GM21528 (cell line): ENCODE measurements at regions not wholly inside any gene's neighbourhood (a gene's known extent, or its start where the extent isn't known, plus 50 kb on each side); places are given as distances from the start of the nearest gene placed in this dataset.

Source experiments
- ATAC-seq: cut with Tn5 transposase; IDR thresholded peaks from one replicate; pipeline ENCODE4 v1.9.1; 2021; ENCODE audit warnings: mild to moderate bottlenecking, moderate library complexity; ENCODE audit not compliant: unreplicated experiment, low FRiP score

- ATAC-seq: no peak
Measured at GRCh38 chr13:61728471-61728870, 312.8 kb upstream of the PCDH20 start.

DNA sequence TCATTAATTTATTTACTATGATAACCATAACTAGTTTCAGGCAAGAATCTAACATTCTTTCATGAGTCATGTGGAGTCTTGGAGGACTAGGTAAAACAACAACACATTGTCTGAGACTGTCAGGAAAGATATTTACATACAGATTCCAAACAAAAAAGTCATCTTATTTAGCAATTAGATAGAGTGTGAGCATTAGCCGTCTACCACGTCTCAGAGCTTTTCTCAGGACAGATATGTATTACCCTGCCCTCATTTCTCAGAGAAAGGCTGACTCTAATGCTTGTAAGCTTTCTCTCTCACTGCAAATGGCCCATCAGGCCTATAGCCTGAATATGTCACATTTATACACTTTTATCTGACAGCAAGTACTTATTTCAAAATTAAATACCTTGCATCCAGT is 312.1 kb upstream of the PCDH20 start:
- ATAC-seq: no peak

DNA sequence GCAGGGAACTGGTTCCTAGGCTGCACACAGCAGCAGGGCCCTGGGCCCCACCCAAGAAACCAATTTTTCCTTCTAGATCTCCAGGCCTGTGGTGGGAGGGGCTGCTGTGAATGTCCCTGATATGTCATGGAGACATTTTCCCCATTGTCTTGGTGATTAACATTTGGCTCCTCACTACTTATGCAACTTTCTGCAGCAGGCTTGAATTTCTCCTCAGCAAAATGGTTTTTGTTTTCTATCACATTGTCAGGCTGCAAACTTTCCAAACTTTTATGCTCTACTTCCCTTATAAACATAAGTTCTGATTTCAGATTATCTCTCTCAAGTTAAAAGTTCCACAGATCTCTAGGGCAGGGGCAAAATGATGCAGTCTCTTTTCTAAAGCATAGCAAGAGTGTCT is 310.2 kb upstream of the PCDH20 start:
- ATAC-seq: no peak

DNA sequence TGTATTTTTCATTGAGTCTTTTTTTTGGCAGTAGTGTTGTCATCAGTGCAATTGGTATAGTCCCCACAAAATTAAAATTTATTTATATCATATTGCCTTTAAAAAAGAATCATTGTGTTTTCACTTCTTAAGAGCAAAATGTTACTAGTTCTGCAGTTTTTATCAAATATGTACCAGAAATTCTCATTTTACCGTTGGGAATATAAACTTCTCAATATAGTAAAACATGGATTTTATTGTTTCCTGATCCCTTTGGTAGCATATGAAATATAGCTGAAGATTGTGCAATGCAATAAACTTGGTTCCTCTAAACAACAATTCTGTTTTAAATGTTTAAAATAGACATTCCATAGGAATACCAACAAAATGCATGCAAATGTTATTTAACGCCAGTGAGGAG is 306.5 kb upstream of the PCDH20 start:
- ATAC-seq: no peak

- ATAC-seq: no peak
Measured at GRCh38 chr13:61712621-61713020, 297.0 kb upstream of the PCDH20 start.

- no peak for ATAC-seq
Measured at GRCh38 chr13:61709258-61709657, 293.6 kb upstream of the PCDH20 start.

DNA sequence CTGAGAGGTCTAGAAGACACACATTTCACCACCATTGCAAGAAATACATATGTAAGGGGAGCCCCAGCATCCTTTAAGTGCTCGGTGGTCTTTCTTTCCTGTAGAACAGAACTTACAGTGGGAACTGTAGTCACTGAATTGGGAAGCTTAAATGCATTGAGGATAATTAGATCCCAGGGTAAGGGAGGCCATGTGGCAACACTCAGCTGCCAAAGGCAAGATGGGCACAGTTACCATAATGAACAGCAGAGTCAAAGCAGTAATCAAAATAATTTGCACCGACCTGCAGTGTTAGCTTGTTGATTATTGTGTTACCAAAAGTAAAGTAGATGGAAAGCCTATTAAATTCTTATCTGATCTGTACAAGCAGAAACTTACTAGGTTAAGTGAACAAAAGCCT is 291.2 kb upstream of the PCDH20 start:
- no peak for ATAC-seq

GRCh38 chr13:61700620-61701019 is 285.0 kb upstream of the PCDH20 start:
- ATAC-seq: no peak

DNA sequence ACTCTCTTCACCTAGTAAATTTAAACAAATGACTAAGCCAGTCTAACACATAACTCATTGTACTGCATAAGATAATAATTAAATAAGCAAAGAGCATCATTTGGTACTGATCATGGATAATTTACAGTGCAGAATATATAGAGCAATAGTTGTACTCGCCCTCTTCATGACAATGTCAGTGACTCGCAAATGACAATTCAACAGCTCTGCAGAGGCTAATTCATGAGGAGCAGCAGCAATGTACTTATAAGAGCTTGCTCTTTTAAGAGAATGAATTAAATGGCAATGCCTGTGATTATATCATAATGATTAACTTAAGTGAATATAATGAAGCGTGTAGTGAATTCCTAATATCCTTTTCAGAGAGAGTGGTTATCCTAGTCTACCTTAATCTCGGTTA is 284.5 kb upstream of the PCDH20 start:
- ATAC-seq: no peak

- no peak for ATAC-seq
Measured at GRCh38 chr13:61696676-61697075, 281.0 kb upstream of the PCDH20 start.

DNA sequence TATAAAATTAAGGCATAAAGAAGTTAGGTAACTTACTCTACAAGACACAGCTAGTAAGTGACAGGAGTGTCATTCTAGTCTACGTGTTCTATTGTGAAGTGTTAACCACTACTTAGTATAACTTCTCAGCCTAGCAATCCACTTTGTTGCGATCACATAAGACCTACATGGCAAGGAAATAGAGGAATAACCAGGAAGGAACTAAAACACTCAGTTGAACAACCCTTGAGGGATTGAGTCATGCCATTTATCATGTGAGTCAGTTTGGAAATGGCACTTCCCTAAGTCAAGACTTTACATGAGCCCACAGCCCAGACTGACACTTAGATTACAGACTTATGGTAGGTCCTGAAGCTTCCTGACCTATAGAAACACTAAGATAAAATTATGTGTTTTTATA is 279.5 kb upstream of the PCDH20 start:
- ATAC-seq: no peak

DNA sequence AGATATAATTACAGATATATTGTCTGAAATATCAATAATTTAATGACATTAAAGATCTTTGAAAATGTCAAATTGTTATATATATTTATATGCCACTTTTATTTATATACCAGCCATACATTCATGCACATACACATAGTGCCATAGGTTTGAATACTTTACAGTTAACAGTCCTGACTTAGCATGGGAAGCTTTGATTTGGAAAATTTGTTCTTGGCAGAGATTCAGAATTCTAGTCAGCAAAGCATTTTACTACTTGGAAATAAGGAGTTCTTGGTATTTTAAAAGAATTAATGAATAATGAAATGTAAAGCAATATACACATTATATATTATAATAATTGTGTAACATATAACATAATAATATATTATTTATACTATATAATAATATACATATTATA is 277.0 kb upstream of the PCDH20 start:
- no peak for ATAC-seq

DNA sequence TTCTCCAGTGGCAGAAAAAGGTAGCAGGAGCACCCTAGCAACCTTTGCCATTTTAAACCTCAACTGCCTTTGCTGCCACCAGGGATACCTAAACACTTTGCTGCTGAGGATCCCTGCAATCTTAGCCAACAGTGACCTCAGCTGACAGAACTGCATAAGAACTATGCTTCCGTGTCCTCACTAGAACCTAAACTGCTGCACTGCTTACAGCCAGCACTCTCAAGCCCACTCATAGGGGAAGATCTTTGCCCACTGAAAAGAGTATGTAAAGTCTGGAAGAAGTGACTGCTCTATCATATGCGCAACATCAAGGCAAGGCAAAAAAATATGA is 270.0 kb upstream of the PCDH20 start:
- no peak for ATAC-seq

GRCh38 chr13:61684976-61685681 is 269.5 kb upstream of the PCDH20 start:
- no peak for ATAC-seq

- ATAC-seq: no peak
Measured at GRCh38 chr13:61672756-61673155, 257.1 kb upstream of the PCDH20 start.

DNA sequence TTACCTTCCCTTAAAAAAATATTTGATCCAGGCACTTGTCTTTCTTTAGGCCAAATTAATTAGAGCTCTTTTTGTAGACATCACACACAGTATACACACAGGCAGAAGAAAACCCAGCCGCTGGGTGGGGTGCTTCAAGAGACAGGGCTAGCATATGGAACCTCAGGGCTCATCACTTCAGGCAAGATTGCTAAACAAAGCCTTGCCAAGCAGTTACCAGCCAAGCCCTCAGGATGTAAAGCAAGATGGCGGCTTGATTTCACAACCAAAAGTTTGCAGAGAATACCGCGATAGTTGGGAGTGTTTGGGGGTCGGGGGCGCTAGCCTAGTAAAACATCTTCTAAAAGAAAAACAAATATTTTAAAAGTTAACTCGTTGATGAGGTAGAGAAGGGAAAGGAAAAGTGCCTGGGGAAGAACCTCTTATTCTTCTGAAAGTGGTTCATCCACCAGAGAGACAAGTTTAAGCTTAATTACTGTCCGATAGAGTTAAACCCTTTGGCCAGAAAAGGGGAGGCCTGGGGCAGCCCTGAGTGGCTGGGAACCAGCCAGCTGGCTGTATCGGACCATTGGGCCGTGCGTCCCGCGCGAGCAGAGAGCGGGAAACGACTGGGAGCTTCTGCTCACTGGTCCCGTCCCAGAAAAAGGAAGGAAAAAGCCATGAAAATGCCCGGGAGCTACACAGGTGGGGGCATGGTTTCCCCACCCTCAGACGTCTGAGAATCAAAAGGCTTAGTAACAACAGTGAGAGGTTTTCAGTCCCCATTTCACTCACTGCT is 254.9 kb upstream of the PCDH20 start:
- ATAC-seq: no peak

- ATAC-seq: no peak
Measured at GRCh38 chr13:61664801-61665705, 249.4 kb upstream of the PCDH20 start.

GRCh38 chr13:61654481-61654880 is 238.8 kb upstream of the PCDH20 start:
- ATAC-seq: no peak

DNA sequence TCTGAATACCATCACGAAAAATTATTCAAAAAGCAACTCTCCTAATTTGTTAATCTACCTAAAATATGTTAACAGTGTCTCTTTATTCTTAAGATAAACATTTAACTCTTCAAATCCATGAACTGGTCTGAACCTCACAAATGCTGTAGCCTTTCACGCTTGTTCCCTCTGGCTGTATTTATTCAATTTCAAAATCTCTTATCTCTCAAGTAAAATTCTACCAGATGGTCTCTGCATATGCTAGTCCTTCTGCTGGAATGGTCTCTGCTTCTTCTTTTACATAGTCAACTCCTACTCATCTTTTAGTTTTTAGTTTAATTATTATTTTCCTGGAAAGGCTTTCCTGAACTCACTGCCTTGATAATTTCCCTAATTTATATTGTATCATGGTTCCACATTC is 232.9 kb upstream of the PCDH20 start:
- ATAC-seq: no peak

DNA sequence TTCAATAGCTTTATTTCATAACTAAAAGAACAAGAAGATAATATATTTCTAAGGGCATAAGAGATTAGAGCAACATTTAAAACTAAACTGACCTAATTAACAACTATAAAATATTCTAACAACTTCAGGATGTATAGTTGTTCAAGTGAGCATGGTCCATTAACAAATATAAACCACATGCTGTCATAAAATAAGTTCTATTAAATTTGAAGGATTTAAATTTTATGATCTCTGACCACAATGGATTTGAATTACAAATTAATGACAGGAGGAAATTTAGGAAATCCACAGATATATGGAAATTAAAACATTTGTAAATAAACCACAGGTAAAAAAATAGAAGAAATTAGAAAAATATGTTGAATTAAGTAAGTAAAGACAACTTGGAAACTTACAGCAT is 196.5 kb upstream of the PCDH20 start:
- ATAC-seq: no peak

DNA sequence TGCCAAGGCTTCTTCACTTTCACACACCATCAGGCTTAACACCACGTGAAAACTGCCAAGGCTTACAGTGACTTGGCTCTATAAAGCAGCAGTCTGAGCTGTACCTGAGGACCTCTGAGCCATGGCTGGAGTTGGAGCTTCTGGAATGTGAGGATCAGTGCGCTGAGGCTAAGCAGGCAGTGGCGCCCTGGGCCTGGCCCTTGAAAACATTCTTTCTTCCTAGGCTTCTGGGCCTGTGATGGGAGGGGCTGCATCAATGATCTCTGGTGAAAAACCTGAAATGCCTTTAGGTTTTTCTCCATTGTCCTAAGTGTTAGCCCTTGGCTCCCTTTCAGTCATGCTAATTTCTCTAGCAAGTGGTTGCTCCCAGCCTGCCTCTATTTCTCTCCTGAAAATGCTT is 192.5 kb upstream of the PCDH20 start:
- no peak for ATAC-seq
